SK-N-MC (cell line): ENCODE measurements at regions not wholly inside any gene's neighbourhood (a gene's known extent, or its start where the extent isn't known, plus 50 kb on each side); places are given as distances from the start of the nearest gene placed in this dataset.

ENCODE experiments used
- DNase-seq: peaks from one replicate; pipeline ENCODE4 v3.0.0-alpha.2; 2011; ENCODE audit warnings: low read depth, low spot score
- H3K27ac ChIP-seq: fragments of 200-600 bp; sonication (generic); 2 replicates; pipeline ENCODE4 v1.5.1; 2016; ENCODE audit warnings: mixed run types
- H3K36me3 ChIP-seq: fragments of 200-600 bp; sonication (generic); 2 replicates; pipeline ENCODE4 v1.6.1; 2017; ENCODE audit warnings: antibody characterized with exemption, low read length, mixed read lengths; ENCODE audit not compliant: insufficient read depth
- H3K4me3 ChIP-seq: fragments of 200-600 bp; sonication (generic); 2 replicates; pipeline ENCODE4 v1.5.1; 2016
- H3K9ac ChIP-seq: fragments of 200-600 bp; sonication (generic); 2 replicates; pipeline ENCODE4 v1.8.0; 2017; ENCODE audit warnings: mixed run types, mixed read lengths; ENCODE audit not compliant: insufficient read length
- H3K9me3 ChIP-seq: fragments of 200-600 bp; sonication (generic); 2 replicates; pipeline ENCODE4 v1.6.1; 2017; ENCODE audit warnings: low read depth, mild to moderate bottlenecking, antibody characterized with exemption, low read length, moderate library complexity, mixed read lengths
- EZH2 ChIP-seq: fragments of 200-600 bp; sonication (generic); IDR thresholded peaks from one replicate; pipeline ENCODE4 v1.6.1; 2017; ENCODE audit warnings: antibody characterized with exemption
- FOXP2 ChIP-seq: optimal IDR thresholded peaks from 2 replicates; pipeline ENCODE3; 2011; ENCODE audit warnings: mild to moderate bottlenecking, moderate library complexity; ENCODE audit not compliant: insufficient read depth; ENCODE audit errors: extremely low read length, control extremely low read depth
- POLR2AphosphoS5 ChIP-seq: IDR thresholded peaks from 2 replicates; pipeline ENCODE4 v1.6.1; 2012; ENCODE audit warnings: mild to moderate bottlenecking, low read depth, low read length, borderline replicate concordance

DNA sequence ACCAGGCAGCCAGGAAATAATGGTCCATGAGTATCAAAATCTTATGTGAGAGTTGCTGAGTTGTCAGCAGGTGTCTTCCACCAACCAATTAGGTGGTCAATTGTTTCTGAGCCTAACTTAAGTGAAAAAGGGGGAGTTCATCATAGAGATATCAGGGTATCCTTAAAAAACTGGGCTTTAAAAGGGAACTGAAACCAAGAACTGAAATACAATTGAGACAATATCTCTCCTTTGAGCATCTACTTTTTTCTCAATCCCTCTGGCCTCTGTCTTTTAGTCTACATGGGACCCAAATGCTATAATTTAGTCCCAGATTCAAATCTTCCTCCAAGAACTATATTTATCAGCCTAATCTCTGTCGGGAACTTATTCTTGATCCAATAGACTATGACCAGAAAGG lies 201.0 kb downstream of the BTG1 start:
- Histone ChIP-seq H3K4me3 (no peak overlapping the region), H3K36me3 (no peaks in the 10 kb centered on the region), H3K27ac (no peak overlapping the region), H3K9ac (no peak overlapping the region), H3K9me3 (no peaks in the 10 kb centered on the region)
- no peak for TF ChIP-seq POLR2AphosphoS5
- no peak for DNase-seq

DNA sequence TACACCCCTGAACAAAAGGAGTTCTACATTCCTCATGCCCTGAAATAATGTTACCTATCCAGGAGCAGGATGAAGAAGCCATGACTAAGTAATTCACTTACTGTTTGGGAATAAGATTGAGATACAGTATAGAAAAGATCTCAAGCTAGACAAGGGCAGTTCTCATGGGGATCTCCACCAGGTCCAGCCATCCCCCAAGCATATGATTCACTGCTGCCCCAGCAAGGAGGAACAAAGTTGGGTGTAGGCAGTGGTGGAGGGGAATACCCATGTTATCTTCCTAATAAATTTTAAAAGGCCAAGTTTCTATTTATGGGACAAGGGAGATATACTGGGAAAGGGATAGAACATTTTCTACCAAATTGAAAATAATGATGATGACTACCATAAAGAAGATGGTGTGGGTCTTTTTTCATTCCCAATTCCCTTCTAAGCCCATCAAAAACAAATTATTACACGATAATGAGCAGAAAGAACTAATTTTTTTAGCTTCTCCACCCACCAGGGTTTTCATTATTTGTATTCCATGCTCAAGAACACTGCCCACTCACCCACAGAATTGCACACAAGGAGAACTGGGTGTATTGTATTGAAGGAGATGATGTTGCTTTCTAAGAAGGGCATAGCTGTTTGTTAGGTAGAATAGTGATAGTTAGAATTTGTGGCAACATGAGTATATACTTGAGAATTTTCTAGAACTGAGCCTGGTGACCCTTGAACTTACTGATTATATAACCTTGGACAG lies 204.6 kb downstream of the BTG1 start:
- no peaks in the 10 kb centered on the region for H3K36me3 ChIP-seq
- no peaks in the 10 kb centered on the region for H3K9me3 ChIP-seq
- H3K27ac ChIP-seq: no peak overlapping the region
- no peak for DNase-seq
- H3K9ac ChIP-seq: no peak overlapping the region
- TF ChIP-seq POLR2AphosphoS5 (no peak), FOXP2 (no peak), EZH2 (no peak)
- no peak overlapping the region for H3K4me3 ChIP-seq

DNA sequence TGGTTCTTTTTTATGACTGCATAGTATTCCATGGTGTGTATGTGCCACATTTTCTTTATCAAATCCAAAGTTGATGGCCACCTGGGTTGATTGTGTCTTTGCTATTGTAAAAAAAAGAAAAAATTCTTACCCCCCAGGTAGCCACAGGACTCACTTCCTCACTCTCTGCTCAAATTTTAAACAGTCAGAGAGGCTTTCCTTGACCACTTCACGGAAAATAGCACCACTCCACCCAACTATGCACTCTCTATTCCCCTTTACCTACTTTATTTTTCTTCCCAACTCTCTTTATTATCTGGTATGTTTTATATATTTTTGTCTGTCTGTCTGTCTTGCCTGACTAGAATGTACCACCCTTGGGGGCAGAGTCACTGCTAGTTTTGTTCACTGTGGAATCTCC lies 205.3 kb downstream of the BTG1 start:
- no peak overlapping the region for H3K4me3 ChIP-seq
- H3K36me3 ChIP-seq: no peaks in the 10 kb centered on the region
- TF ChIP-seq POLR2AphosphoS5 (no peak), EZH2 (no peak), FOXP2 (no peak)
- no peak overlapping the region for H3K9ac ChIP-seq
- no peak for DNase-seq
- no peaks in the 10 kb centered on the region for H3K9me3 ChIP-seq
- H3K27ac ChIP-seq: no peak overlapping the region

DNA sequence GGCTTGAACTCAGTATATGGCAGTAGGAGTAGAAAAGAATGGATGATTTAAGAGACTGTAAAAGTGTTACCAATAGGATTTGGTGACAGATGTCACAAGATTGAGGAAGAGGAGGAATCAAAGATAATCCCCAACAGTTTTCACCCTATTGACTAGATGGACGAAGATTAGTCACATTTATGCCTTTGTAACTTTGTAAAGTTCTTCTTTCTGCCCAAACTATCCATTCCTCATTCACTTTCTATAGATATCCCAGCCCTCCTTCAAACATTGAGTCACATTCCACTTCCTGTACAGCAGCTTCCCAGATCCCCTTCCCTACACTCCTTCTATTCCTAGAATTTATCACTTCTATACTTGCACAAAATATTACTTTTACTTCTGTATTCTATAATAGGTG lies 207.9 kb downstream of the BTG1 start:
- DNase-seq: no peak
- no peak overlapping the region for H3K27ac ChIP-seq
- no peak overlapping the region for H3K4me3 ChIP-seq
- no peak overlapping the region for H3K9ac ChIP-seq
- no peaks in the 10 kb centered on the region for H3K36me3 ChIP-seq
- no peaks in the 10 kb centered on the region for H3K9me3 ChIP-seq
- TF ChIP-seq POLR2AphosphoS5 (no peak), EZH2 (no peak), FOXP2 (no peak)

DNA sequence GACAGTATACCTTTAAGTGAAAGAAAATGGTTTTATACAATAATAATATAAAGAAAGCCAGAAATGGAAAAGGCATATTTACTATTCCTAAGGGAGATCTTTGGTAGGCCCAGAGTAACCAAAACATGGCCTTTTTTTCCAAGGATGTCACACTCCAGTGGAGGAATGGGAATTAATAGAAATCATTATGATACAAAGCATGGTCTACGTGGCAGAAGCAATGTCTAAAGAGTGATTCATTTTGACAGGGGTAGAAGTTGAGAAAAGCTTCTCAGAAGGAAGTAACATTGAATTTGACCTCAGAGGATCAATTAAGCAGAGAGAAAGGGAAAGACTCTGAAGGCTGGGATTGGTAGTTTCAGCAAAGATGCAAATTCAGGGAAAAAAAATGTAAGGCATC lies 208.6 kb downstream of the BTG1 start:
- H3K36me3 ChIP-seq: no peaks in the 10 kb centered on the region
- H3K9me3 ChIP-seq: no peaks in the 10 kb centered on the region
- no peak overlapping the region for H3K27ac ChIP-seq
- no peak for DNase-seq
- no peak overlapping the region for H3K4me3 ChIP-seq
- no peak overlapping the region for H3K9ac ChIP-seq
- no peak for TF ChIP-seq EZH2
- no peak for TF ChIP-seq POLR2AphosphoS5
- TF ChIP-seq FOXP2: no peak

DNA sequence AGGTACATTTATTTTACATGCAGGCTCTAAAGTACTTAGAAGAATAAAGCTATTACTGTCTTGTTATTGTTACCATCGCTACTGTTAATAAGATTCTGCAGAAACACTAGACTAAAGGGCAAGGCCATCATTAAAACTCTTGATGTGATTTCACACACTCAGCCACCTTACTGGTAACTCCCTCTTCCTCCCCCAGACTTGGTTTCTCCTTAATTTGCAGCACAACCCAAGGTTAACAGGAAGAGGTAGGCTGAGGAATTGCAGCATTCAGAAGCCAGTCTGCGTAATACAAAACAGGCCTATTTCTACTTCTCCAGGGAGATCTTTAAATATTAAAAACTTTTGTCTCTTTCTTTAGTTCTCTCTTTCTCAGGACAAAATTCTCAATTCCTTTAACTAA lies 210.3 kb downstream of the BTG1 start:
- H3K36me3 ChIP-seq: no peaks in the 10 kb centered on the region
- TF ChIP-seq FOXP2 (no peak), POLR2AphosphoS5 (no peak), EZH2 (no peak)
- no peaks in the 10 kb centered on the region for H3K9me3 ChIP-seq
- H3K4me3 ChIP-seq: no peak overlapping the region
- no peak overlapping the region for H3K27ac ChIP-seq
- DNase-seq: no peak
- H3K9ac ChIP-seq: no peak overlapping the region

DNA sequence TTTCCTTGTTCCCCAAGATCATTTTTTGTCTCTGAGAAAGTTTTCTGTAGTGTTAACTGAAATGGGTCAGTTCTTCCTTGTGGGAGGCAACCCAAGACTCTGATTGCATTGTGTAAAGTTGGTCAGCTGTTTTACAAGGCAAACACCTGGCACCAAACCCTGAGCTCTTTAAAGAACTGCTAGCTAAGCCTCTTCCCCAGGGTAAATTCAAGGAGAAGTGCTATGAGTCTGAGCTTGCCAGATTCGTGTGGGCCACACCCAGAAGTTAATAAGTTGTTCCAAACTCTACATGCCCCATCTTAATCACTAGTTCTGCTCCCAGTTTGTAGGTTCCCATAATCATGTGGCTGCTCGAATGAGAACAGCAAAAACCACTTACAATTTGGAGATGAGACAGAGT lies 214.5 kb downstream of the BTG1 start:
- H3K36me3 ChIP-seq: no peaks in the 10 kb centered on the region
- no peak overlapping the region for H3K27ac ChIP-seq
- DNase-seq: no peak
- no peaks in the 10 kb centered on the region for H3K9me3 ChIP-seq
- H3K9ac ChIP-seq: no peak overlapping the region
- H3K4me3 ChIP-seq: no peak overlapping the region
- TF ChIP-seq FOXP2 (no peak), POLR2AphosphoS5 (no peak), EZH2 (no peak)

DNA sequence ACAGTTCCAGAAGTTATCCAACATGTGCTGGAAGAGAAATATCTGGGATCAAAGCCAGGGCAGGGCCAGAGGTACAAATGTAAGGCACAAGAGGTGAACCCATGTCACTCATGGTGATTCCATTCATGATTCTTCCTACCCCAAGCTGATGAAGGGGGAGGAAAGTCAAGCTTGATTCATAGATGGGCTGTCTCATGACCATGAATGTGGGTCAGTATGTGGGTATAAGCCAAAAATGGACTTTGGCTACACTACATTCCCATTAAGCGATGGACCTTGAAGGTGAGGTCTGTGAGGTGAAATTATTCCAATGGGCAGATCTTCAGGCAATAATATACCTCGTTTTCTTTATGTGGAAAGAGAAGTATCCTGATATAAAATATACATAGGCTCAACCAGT lies 217.1 kb downstream of the BTG1 start:
- DNase-seq: no peak

DNA sequence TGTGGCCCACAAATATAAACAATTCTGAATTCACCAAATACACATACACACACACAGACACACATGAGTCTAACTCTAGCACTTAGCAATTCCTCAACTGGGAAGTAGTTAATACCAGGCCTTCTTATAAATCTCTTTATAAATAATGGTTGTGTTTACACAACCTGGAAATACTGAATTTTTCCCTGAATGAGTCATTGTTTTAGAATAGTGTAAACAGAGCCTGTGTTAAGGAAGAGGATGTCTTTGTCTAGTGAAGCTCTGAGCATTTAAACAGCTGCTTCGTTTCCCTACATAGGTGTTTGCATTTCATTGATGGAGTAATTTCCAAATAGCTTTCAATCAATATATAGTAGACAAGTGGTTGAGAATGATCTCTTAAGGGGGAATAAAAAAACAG lies 218.8 kb downstream of the BTG1 start:
- TF ChIP-seq EZH2: no peak
- no peak for TF ChIP-seq POLR2AphosphoS5
- no peak for TF ChIP-seq FOXP2
- no peak for DNase-seq
- no peak overlapping the region for H3K27ac ChIP-seq
- H3K9me3 ChIP-seq: no peaks in the 10 kb centered on the region
- H3K4me3 ChIP-seq: no peak overlapping the region
- H3K9ac ChIP-seq: no peak overlapping the region
- H3K36me3 ChIP-seq: no peaks in the 10 kb centered on the region

More for the DNA sequence above, 217.1 kb downstream of the BTG1 start:
- Histone ChIP-seq H3K9ac (no peak overlapping the region), H3K9me3 (no peaks in the 10 kb centered on the region), H3K27ac (no peak overlapping the region), H3K36me3 (no peaks in the 10 kb centered on the region), H3K4me3 (no peak overlapping the region)
- no peak for TF ChIP-seq EZH2
- TF ChIP-seq FOXP2: no peak
- TF ChIP-seq POLR2AphosphoS5: no peak
